ENCODE measurements at regions not wholly inside any gene's neighbourhood (a gene's known extent, or its start where the extent isn't known, plus 50 kb on each side); places are given as distances from the start of the nearest gene placed in this dataset.

GRCh38 chr14:96723946-96724345 lies 73.2 kb upstream of the VRK1 start:
- TF ChIP-seq POLR2AphosphoS5 (IDR thresholded peaks at IDR 0.05; ENCODE audit: borderline replicate concordance, low read depth, low read length) = no peak
- TF ChIP-seq EZH2 (IDR thresholded peaks at IDR 0.05) = no peak
- TF ChIP-seq FOXP2 (optimal IDR thresholded peaks at IDR 0.05; ENCODE audit: control extremely low read depth, extremely low read length, insufficient read depth) = no peak
